ENCODE measurements at regions not wholly inside any gene's neighbourhood (a gene's known extent, or its start where the extent isn't known, plus 50 kb on each side); places are given as distances from the start of the nearest gene placed in this dataset.

- no peak for TF ChIP-seq CTCF (IDR thresholded peaks at IDR 0.05)
- TF ChIP-seq POLR2A (IDR thresholded peaks at IDR 0.05) = no peak
- no peak for TF ChIP-seq POLR2AphosphoS5 (IDR thresholded peaks at IDR 0.05)
These were observed 94.6 kb upstream of the RPS6KA3 start for GRCh38 chrX:20361081-20361889.

Data from gastroesophageal sphincter (tissue), 3 donors.